GM18507 (cell line): ENCODE measurements at regions not wholly inside any gene's neighbourhood (a gene's known extent, or its start where the extent isn't known, plus 50 kb on each side); places are given as distances from the start of the nearest gene placed in this dataset.
"Not testable (repeated sequence)": the region's sequence is repeated elsewhere in the genome, so short reads cannot be mapped to it uniquely, and the experiment has no call there.

ENCODE experiments used
- DNase-seq: peaks from one replicate; pipeline ENCODE4 v3.0.0; 2011; ENCODE audit warnings: low read depth; ENCODE audit not compliant: insufficient read length; ENCODE audit errors: extremely low spot score
- FAIRE-seq: peaks from 2 replicates; lab custom pipeline; 2011; peaks lifted over from hg19 to GRCh38; lab: Jason Lieb, UNC

DNA sequence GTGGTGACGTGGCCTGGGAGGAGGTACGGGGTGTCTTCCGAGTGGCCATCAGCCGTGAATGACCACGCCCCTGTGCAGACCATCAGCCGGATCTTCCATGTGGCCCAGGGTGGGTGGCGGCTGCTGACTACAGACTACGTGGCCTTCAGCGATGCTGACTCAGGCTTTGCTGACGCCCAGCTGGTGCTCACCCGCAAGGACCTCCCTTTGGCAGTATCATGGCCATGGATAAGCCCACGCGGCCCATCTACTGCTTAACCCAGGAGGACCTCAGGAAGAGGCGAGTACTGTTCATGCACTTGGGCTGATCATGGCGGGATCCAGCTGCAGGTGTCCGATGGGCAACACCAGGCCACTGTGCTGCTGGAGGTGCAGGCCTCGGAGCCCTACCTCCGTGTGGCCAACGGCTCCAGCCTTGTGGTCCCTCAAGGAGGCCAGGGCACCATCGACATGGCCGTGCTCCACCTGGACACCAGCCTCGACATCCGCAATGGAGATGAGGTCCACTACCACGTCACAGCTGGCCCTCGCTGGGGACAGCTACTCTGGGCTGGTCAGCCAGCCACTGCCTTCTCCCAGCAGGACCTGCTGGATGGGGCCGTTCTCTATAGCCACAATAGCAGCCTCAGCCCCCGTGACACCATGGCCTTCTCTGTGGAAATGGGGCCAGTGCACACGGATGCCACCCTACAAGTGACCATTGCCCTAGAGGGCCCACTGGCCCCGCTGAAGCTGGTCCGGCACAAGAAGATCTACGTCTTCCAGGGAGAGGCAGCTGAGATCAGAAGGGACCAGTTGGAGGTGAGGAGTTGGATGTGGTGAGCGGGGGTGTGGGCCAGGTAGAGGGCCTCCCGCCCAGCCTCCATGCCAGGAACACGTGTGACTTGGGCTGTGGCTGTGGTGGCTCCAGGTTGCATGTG is 178.4 kb downstream of the TBC1D2B start:
- DNase-seq (no peak), FAIRE-seq (no peak)

DNA sequence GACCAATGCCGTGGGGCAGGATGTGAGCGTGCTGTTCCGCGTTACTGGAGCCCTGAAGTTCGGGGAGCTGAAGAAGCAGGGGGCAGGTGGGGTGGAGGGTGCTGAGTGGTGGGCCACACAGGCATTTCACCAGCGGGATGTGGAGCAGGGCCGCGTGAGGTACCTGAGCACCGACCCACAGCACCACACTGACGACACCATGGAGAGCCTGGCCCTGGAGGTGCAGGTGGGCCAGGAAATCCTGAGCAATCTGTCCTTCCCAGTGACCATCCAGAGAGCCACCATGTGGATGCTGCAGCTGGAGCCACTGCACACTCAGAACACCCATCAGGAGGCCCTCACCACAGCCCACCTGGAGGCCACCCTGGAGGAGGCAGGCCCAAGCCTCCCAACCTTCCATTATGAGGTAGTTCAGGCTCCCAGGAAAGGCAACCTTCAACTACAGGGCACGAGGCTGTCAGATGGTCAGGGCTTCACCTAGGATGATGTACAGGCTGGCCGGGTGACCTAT is 179.6 kb downstream of the TBC1D2B start:
- DNase-seq (no peak), FAIRE-seq (no peak)

GRCh38 chr15:77897113-77897895 is 180.2 kb downstream of the TBC1D2B start:
- DNase-seq, FAIRE-seq: not testable (repeated sequence)

DNA sequence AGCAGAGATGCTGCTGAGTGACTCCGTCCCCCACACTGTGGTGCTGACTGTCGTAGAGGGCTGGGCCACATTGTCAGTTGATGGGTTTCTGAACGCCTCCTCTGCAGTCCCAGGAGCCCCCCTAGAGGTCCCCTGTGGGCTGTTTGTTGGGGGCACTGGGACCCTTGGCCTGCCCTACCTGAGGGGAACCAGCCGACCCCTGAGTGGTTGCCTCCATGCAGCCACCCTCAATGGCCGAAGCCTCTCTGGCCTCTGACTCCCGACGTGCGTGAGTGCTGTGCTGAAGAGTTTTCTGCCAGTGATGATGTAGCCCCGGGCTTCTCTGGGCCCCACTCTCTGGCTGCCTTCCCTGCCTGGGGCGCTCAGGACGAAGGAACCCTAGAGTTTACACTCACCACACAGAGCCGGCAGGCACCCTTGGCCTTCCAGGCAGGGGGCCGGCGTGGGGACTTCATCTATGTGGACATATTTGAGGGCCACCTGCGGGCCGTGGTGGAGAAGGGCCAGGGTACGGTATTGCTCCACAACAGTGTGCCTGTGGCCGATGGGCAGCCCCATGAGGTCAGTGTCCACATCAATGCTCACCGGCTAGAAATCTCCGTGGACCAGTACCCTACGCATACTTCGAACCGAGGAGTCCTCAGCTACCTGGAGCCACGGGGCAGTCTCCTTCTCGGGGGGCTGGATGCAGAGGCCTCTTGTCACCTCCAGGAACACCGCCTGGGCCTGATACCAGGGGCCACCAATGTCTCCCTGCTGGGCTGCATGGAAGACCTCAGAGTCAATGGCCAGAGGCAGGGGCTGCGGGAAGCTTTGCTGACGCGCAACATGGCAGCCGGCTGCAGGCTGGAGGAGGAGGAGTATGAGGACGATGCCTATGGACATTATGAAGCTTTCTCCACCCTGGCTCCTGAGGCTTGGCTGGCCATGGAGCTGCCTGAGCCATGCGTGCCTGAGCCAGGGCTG is 181.1 kb downstream of the TBC1D2B start:
- DNase-seq, FAIRE-seq: not testable (repeated sequence)

DNA sequence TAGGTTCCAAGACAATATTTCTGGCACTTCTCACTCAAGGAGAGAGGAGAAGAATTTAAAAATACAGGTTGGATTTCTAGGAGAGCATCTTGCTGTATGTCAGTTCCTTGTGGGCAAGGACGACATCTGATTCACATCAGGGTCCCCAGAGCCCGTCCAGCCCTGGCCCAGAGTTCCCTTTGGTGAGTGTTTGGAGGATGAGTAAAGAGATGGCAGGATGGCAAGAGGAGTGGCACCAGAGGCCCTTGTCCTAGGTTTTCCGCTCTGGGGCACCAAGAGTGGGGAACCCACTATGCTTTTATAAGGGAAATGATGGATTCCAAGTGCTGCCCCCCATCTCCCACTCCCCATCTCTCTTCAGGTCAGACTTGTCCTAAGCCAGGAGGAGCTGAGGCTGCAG is 181.8 kb downstream of the TBC1D2B start:
- FAIRE-seq (no peak), DNase-seq (no peak)

- DNase-seq, FAIRE-seq: not testable (repeated sequence)
Measured at GRCh38 chr15:77895145-77895544, 182.4 kb downstream of the TBC1D2B start.

DNA sequence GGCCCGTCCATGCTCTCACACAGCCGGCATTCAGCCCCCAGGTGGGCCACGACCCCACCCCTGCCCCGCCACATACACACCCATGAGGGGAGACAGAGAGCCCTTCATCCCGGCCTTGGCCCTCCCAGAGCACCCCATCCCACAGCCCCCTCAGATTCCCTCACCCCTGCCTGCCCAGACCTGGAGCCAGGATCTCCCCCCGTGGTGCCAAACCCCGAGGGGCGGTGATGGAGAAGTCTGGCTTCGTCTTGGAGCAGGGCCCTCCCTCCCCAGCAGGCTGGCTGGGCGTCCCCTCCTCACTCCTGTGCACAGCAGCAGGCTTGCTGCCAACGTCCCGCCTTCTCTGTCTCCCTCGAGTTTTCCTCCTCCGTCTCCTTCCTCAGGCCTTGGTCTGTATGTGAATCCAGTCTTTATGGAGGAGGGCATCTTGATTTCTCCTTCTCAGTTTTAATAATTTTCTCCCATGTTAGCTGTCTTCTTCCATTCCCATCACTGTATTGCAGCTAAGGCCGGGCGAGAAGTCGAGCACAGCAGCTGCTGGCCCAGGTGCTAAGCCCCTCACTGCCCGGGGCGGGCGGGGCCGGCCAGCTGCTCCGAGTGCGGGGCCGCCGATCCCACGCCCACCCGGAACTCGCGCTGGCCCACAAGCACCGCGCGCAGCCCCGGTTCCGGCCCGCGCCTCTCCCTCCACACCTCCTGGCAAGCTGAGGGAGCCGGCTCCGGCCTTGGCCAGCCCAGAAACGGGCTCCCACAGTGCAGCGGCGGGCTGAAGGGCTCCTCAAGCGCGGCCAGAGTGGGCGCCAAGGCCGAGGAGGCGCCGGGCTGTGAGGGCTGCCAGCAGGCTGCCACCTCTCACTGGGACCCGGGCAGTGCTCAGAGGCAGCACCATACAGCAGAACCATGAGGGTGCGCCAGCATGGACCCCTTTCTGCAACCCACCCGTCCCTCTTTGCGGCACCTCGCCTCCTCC is 183.6 kb downstream of the TBC1D2B start:
- not testable (repeated sequence) for FAIRE-seq

GRCh38 chr15:77893246-77893645 is 184.3 kb downstream of the TBC1D2B start:
- not testable (repeated sequence) for FAIRE-seq, DNase-seq

More for the DNA sequence above, 183.6 kb downstream of the TBC1D2B start:
- DNase-seq: not testable (repeated sequence)

DNA sequence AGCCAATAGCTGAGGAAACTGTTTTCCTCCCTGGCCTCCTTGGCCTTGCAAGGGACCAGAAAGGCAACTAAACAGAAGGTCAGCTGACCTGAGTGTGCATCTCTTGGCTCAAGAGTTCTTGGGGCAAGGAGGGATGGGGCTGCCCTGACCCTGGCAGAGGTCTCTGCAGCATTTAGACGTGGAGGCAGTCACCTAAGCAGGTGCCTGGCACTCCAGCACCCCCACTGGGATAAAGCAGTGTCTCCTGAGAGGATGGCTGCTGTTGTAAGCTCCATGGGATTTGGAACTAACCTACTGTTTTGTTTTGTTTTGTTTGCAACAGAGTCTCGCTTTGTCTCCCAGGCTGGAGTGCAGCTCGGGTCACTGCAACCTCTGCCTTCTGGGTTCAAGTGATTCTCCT is 185.2 kb downstream of the TBC1D2B start:
- DNase-seq (no peak), FAIRE-seq (no peak)

DNA sequence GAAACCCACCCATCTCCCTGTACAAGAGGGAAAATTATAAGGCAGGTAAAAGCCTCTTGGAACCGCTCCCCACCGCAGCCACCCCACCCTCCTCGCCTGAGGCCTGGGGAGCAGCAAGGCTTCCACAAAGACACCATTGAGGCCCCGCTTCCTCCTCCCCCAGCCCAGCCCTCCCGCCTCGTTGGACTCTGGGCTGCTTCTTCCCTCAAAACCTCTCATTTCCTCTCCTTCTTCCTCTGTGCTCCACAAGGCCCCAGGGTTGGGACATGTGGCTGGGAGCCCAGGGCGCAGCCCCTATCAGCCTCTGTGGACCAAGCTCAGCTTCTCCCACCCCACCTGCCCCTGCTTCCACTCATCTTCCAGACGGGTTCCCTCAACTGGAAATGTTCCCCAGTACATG is 185.6 kb downstream of the TBC1D2B start:
- DNase-seq, FAIRE-seq: not testable (repeated sequence)

- peak; percentile 100 for FAIRE-seq
- peak; percentile 18 for DNase-seq
Measured at GRCh38 chr15:77890911-77891801, 186.4 kb downstream of the TBC1D2B start.

- FAIRE-seq: peak; percentile 41
- DNase-seq: not testable (repeated sequence)
Measured at GRCh38 chr15:77889828-77890725, 187.4 kb downstream of the TBC1D2B start.

DNA sequence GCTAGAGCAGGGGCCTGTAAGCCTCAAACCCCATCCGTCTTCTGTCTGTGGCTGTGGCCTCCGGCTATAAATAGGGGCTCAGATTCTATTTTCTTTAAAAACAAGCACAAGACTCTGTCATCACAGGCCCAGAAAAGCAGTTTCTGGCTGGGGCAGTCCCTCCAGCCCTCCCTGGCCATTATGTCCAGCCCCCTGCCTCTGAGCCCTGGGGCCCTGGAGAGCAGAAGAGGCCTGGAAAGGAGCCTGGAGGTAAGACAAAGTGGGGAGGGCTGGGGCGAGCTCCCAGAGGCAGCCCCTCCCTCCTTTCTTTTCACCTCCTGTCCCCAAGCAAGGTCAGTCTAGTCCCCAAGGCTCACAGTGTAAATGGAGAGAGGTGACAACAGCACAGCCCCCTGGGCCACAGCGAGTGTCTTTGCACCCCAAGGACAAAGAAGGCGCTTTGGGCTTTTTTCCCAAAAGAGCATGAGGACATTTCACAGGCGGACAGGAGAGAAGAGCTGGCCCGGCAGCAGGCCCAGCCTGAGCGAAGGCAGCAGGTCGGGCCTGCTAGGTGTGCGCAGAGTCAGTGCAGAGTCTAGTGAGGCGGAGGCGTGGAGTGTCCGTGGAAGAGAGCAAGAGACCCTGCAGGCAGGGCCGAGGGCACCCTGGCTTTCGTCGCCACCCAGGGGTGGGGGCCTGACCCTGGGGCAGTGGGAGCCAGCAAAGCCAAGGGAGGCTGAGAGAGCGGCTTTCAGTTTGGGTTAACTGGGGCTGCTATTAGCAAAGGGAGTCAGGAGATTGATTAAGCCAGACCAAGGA is 188.3 kb downstream of the TBC1D2B start:
- FAIRE-seq (no peak), DNase-seq (no peak)

DNA sequence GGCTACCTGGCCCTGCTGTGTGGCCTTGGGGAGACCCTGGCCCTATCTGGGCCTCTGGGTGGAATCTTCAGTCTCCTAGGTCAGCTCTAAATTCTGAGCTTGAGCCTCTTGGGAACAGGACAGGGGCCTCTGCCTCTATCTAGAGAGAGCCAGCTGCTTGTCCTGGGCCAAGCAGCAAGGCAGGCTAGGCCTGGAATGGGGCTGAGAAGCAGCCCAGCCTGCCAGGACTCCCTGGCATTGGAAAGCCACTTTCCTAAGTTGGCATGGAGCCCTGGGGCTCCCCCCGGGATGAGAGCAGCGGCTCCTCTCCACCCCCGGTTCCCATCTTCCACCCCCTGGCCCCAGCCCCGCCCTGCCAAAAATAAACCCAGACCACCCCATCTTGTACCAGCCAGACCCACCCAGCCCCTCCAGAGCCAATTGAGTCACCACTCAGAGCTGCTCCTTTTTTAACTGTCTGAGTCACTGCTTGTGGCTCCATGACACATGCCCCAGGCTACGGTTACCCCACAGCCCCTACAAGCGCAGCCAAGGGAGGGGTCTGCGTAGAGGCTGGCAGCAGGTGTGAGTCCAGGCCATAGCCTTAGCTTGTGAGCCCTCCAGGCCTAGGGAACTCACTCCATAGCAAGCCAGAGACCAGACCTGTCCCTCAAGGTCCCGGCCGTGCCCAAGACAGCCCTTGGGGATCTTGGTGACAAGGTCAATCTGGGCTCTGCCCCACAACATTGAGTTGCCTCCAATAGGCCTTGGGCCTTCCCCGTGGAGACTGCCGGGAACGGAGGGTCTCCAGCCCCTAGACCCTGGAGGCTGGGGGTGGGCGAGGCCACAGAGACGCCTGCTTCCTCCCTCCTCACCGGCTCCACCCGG is 189.7 kb downstream of the TBC1D2B start:
- FAIRE-seq, DNase-seq: not testable (repeated sequence)
